ENCODE measurements at regions not wholly inside any gene's neighbourhood (a gene's known extent, or its start where the extent isn't known, plus 50 kb on each side); places are given as distances from the start of the nearest gene placed in this dataset.
"Not testable (repeated sequence)": the region's sequence is repeated elsewhere in the genome, so short reads cannot be mapped to it uniquely, and the experiment has no call there.

DNA sequence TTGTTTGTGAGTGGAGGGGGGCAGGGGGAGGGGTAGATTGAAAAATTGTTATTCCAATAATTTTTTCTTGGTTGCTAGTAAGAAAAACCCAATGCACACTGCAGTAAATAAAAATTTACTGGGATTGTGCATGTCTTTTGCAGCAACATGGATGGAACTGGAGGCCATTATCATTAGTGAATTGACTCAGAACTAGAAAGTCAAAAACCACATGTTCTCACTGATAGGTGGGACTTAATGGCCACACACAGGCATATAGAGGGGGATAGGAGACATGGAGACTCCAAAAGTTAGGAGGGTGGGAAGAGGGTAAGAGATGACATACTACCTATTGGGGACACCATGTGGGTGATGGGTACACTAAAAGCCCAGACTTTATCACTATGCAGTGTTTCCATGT, 67.2 kb downstream of the BUB3 start:
- DNase-seq: no peak

DNA sequence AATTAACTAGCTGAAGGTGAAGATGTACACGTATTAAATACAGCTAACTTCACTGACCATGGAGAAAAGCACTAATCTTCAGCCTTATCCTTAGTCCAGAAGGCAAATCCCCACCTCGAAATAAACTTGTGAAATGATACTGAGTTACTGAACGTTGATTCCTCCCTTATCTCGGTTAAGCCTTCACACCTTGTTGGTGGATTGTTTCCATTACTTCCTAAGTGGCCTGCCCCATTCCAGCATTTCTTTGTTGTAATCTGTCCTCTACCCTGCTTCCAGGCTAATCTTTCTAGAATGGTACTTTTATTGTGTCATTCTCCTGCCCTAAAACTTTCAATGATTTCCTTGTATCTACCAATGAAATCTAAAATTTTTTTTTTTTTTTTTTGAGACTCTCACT, 68.6 kb downstream of the BUB3 start:
- DNase-seq: no peak

DNA sequence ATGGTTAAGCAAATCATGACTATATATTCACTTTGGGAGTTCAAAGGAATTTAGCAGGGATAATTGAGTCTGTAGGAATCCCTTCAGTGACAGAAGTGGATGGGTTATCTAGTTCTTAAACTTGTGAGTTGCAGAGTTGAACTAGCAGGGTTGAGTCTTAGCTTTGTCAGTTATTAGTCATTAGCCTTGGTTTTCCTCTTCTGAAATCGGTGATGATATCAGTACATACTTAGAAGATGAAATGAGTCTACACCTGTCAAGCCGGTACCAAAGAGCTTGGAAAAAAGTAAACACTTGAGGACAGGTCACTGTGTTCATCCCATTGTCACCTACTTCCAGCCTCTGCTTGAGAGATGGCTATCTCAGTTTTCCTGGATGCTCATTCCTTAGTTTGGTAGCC, 73.5 kb downstream of the BUB3 start:
- no peak for DNase-seq

DNA sequence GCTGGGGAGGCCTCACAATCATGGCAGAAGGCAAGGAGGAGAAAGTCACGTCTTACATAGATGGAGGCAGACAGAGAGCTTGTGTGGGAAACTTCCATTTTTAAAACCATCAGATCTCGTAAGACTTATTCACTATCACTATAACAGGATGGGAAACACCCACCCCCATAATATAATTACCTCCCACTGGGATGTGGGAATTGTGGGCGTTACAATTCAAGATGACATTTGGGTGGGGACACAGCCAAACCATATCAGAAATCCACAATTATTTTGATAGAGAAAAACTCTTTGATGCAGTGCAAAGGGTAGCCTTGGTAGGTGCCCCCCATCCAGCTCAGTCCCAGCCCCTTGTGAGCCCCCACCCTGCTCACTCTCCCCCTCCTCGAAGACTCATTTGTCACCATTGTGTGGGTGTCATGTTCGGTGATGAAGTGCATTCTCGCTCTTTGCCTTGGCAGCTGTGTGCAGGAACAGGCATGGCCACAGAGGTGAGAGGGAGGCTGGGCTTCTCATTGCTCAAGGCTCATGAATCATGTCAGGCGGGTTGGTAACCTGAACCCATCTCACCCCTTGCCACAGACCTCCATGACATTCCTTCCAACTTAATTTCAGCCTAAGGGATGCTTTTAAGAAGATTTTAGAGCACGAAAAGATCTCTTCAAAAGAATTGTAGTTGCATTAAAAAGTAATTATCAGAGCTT, 75.9 kb downstream of the BUB3 start:
- peak in 2 of 56 donors; percentile 4 for DNase-seq

- not testable (repeated sequence) for DNase-seq
Measured at GRCh38 chr10:123232879-123233278, 78.7 kb downstream of the BUB3 start.

GRCh38 chr10:123235014-123235413, 80.8 kb downstream of the BUB3 start:
- DNase-seq: not testable (repeated sequence)

GRCh38 chr10:123236126-123236525, 81.9 kb downstream of the BUB3 start:
- DNase-seq: no peak

- DNase-seq: no peak
Measured at GRCh38 chr10:123240250-123240649, 86.0 kb downstream of the BUB3 start.

DNA sequence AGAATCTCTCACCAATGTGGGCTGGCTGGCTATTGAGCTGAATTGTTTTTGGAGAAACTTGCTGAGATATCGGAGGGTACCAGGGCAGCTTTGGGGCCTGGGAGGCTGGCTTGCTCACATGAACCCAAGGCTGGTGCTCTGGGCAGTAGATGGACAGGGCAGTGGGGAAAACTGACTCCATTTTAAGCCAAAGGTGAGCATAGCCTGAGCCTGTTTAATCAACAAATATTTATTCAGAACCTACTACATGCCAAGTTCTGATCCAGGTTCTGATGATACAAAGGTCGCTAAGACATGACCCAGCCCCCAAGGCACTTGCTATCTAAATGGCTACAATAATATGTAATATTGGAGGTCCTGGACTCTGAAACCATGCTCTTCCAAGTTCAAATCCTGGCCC, 86.6 kb downstream of the BUB3 start:
- DNase-seq: no peak

DNA sequence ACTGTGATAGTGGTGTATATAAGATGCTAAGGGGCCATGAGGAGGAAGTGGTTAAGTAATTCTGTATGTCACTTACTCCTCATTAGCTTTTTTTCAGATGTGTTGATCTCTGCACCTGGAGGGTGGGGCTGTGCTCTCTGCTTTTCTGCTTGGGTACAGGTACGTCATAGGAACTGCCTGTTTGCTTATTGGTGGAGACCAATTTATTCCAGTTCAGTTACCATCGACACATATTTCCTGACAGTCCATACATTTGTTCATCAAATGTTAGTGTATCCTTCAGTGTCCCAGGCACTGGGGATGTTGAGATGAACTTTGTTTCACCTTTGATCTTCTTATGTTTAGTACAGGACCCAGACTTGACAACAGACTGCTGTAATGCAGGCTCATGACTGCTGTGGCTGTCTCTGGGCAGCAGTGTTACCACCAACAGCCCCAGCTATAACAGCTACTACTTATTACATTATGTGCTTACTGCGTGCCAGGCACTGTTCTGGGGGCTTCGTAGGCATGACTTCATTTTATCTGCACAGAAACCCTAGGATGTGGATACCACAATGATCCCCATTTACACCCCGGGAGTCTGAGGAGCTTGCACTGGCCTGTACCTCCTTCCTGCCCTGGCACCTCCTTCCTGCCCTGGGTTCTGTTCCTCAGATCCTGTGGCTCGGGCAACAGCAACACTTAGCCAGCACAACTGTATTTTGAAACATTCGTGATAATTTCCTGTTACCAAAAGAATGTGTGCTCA, 87.4 kb downstream of the BUB3 start:
- no peak for DNase-seq

- DNase-seq: no peak
Measured at GRCh38 chr10:123244747-123245146, 90.5 kb downstream of the BUB3 start.

GRCh38 chr10:123245264-123245663, 91.1 kb downstream of the BUB3 start:
- DNase-seq: peak in 2 of 56 donors; percentile 1

- no peak for DNase-seq
Measured at GRCh38 chr10:123249894-123250293, 95.7 kb downstream of the BUB3 start.

DNA sequence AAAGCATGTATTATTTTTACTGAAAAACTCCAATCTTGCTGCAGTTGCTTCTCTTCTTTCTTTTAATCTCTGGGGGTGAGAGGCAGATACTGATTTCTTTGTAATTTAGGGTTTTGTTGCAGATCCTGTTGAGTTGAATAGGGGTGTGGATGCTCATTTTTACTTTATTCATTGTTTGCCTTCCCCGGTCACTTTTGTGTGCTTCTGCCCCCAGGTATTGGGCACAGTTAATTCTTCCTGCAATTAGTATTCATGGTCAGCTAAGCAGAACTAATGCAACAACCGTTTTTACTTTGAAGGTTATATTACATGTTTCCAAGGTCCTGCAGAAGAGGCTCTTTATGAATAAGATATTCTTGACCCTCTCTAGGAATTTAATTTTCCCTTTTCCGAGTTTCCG, 96.4 kb downstream of the BUB3 start:
- no peak for DNase-seq

DNA sequence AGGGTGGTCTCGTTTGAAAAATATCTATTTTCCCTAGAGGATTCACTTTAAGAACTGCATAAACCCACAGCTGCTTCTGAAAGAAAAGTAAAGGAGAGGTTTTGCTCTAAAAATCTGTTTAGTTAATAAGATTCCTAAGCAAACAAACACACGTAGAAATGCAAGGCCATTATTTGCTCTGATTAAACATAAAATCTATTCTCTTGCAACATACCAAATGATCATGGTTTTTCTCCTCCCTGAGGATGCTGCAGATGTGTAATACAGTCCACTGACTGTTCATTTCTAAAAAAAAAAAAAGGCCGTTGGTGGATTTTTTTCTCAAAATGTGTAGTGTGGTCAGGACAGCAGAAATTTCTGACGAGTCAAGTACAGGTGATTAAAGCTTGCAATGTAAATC, 98.6 kb downstream of the BUB3 start:
- no peak for DNase-seq

GRCh38 chr10:123254343-123254742, 100.1 kb downstream of the BUB3 start:
- not testable (repeated sequence) for DNase-seq

DNA sequence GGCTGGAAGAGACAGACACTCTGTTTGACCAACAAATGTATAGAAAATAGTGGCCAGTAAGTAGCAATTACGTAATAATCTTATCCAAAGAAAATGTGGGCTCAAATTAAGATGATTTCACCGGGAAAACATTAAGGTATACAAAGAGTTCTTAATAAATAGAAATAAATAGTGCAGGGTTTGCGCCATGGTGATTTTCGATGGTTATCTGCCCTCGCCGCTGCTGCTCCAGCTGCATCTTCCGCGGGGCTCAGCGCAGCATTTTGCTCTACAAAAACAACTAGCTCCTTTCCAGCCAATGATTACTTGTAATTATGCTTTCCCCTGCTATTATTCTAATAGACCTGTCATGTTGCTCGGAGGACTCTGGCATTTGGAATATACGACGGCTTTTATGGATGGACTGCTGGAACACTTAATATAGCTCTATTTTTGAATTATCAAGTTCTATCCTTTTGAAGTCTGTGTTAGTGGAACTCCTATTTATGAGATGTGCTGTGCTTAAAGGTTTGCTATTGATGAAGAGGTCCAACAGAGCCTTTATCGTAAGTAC, 103.8 kb downstream of the BUB3 start:
- no peak for DNase-seq

DNA sequence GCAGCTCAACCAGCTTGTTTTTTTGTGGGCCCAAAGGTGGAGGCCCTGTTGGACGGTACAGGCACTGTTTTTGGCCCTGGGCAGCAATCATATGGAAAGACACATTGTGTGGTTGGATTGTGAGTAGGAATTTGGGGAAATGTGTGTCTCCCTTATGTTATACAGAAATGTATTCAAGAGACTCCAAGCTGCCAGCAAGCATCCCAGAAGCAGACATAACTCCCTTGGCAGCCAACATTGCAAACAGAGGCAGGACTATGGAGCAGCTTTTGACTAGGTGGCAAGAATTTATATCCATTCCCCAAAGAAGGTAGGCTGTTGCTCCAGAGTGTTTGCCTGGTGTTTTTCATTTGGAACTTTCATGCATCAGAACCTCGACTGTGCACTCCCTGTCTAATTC, 104.9 kb downstream of the BUB3 start:
- no peak for DNase-seq

DNA sequence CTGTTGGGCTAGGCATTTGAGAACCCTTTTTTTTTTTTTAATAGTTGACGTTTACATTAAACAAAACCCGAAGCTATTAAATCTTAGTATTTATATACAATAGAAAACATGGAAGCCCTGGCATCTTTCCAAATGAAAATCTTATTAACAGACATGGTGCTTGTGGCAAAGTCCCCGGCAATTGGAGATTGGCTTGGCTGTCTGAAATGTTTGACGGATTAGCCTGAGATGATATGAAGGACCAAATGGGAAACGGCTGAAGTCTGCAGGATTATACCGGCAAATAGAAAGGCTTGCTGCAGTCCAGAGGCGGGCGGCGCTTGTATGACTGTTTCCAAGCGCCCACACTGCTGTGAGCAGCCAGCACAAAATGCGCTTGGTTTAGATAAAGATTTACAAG, 105.6 kb downstream of the BUB3 start:
- DNase-seq: no peak

- DNase-seq: no peak
Measured at GRCh38 chr10:123262456-123262855, 108.3 kb downstream of the BUB3 start.

DNA sequence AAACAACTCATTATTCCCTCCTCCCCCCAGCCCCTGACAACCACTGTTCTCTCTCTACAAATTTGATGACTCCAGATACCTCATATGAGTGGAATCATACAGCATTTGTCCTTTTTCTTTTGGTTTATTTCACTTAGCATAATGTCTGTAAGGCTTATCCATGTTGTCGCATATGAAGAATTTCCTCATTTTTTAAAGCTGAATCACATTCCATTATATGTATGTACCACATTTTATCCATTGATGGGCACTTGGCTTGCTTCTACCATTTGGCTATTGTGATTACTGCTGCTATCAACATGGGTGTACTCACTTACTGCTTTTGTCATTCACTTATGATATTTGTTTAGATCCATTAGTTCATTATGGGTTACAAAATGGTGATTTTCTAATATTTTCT, 112.8 kb downstream of the BUB3 start:
- DNase-seq: no peak

GRCh38 chr10:123269017-123269552, 114.9 kb downstream of the BUB3 start:
- DNase-seq: no peak

DNA sequence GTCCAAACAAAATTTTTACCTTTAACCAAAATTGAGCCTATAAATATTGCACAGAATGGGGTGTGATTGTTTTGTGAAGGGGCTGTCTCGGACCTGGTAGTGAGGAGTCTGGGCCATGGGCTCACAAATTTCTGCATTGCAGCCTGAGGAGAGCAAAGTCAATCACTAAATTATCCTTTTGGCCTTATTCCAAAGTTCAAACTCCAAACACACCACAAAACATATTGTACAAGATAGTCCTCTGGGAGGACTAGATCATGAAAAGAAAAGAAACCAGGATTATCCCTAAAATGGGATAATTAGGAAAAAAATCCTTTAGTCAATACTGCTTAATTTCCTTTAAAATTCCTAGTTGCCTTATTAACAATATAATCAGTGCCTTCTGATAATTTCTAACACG, 115.5 kb downstream of the BUB3 start:
- DNase-seq: no peak
